Vagina (tissue), 2 donors: ENCODE measurements at regions not wholly inside any gene's neighbourhood (a gene's known extent, or its start where the extent isn't known, plus 50 kb on each side); places are given as distances from the start of the nearest gene placed in this dataset.

Experiments used
- POLR2A ChIP-seq, 2 donors: fragments of 450-650 bp; IDR thresholded peaks; one replicate each; pipeline ENCODE4 v1.6.1; 2017; ENCODE audit warnings: antibody characterized with exemption in 2 of 2, mild to moderate bottlenecking in 2 of 2, moderate library complexity in 2 of 2
- POLR2AphosphoS5 ChIP-seq, 2 donors: sonication (generic); formaldehyde crosslinking; IDR thresholded peaks; one replicate each; pipeline ENCODE4 v1.9.0; 2017; ENCODE audit warnings: antibody characterized with exemption in 2 of 2, mild to moderate bottlenecking in 2 of 2, low read depth in 1 of 2; ENCODE audit not compliant: insufficient read depth in 1 of 2
- TF ChIP-seq, protein P1 (sequence below), 3 experiments: fragments of 450-650 bp in 2 of 3; fragments of 200-600 bp in 1 of 3; sonication (generic) in 1 of 3; IDR thresholded peaks; one replicate each; pipeline ENCODE4 v1.5.1; 2017 to 2019; ENCODE audit warnings: antibody characterized with exemption in 3 of 3, mild to moderate bottlenecking in 2 of 3, moderate library complexity in 2 of 3

DNA sequence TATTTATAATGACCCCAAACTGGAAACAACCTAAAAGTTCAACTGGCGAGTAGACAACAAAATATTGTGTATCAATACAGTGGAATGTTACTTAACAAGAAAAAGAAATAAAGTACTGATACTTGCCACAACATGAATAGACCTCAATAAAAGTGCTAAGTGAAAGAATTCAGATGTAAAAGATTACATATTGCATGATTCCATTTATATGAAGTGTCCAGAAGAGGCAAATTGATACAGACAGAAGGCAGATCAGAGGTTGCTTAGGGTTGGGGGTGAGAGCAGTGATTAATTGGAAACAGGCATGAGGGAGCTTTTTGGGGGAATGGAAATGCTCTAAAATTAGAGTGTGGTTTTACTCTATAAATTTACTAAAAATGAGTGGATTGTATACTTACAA lies 183.3 kb downstream of the SATB1 start:
- TF ChIP-seq POLR2AphosphoS5 (IDR thresholded peaks at IDR 0.05; ENCODE audit: insufficient read depth in 1 of 2, low read depth in 1 of 2) (no peak), POLR2A (IDR thresholded peaks at IDR 0.05) (no peak)
- TF ChIP-seq, protein P1, sequence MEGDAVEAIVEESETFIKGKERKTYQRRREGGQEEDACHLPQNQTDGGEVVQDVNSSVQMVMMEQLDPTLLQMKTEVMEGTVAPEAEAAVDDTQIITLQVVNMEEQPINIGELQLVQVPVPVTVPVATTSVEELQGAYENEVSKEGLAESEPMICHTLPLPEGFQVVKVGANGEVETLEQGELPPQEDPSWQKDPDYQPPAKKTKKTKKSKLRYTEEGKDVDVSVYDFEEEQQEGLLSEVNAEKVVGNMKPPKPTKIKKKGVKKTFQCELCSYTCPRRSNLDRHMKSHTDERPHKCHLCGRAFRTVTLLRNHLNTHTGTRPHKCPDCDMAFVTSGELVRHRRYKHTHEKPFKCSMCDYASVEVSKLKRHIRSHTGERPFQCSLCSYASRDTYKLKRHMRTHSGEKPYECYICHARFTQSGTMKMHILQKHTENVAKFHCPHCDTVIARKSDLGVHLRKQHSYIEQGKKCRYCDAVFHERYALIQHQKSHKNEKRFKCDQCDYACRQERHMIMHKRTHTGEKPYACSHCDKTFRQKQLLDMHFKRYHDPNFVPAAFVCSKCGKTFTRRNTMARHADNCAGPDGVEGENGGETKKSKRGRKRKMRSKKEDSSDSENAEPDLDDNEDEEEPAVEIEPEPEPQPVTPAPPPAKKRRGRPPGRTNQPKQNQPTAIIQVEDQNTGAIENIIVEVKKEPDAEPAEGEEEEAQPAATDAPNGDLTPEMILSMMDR (IDR thresholded peaks at IDR 0.05), result no peak
